ENCODE measurements at regions not wholly inside any gene's neighbourhood (a gene's known extent, or its start where the extent isn't known, plus 50 kb on each side); places are given as distances from the start of the nearest gene placed in this dataset.

- TF ChIP-seq CTCF (optimal IDR thresholded peaks at IDR 0.05 in 1 of 3, IDR thresholded peaks at IDR 0.05 in 1 of 3, conservative IDR thresholded peaks at IDR 0.05 in 1 of 3; ENCODE audit: extremely low read depth in 1 of 3, insufficient read depth in 2 of 3, low read length in 3 of 3) (no peak), EZH2 (IDR thresholded peaks at IDR 0.05; ENCODE audit: low read length) (no peak)
Observed at GRCh38 chr16:52827456-52827855, 225.2 kb downstream of the CHD9NB start.

Measured in keratinocyte (primary cell).